ENCODE measurements at regions not wholly inside any gene's neighbourhood (a gene's known extent, or its start where the extent isn't known, plus 50 kb on each side); places are given as distances from the start of the nearest gene placed in this dataset.

GRCh38 chr3:43858294-43858701, 167.6 kb downstream of the ABHD5 start:
- TF ChIP-seq CTCF (conservative IDR thresholded peaks at IDR 0.05; ENCODE audit: low read depth in 2 of 2) (no peak), POLR2AphosphoS5 (IDR thresholded peaks at IDR 0.05; ENCODE audit: low read depth) (no peak), EZH2 (IDR thresholded peaks at IDR 0.05; ENCODE audit: low read depth, unreplicated experiment) (no peak), REST (IDR thresholded peaks at IDR 0.05; ENCODE audit: unreplicated experiment) (no peak), ETS1 (IDR thresholded peaks at IDR 0.05) (no peak), EZH2phosphoT487 (IDR thresholded peaks at IDR 0.05; ENCODE audit: unreplicated experiment) (no peak), CREB1 (CRISPR knock-in tag; IDR thresholded peaks at IDR 0.05; ENCODE audit: low read depth) (no peak), NANOG (IDR thresholded peaks at IDR 0.05; ENCODE audit: borderline replicate concordance) (no peak)
